IPS DF 19.7 (cell line): ENCODE measurements at regions not wholly inside any gene's neighbourhood (a gene's known extent, or its start where the extent isn't known, plus 50 kb on each side); places are given as distances from the start of the nearest gene placed in this dataset.

Source experiments
- DNase-seq: peaks from one replicate; pipeline ENCODE4 v3.0.0-alpha.2; 2013; ENCODE audit warnings: low read depth, low spot score

DNA sequence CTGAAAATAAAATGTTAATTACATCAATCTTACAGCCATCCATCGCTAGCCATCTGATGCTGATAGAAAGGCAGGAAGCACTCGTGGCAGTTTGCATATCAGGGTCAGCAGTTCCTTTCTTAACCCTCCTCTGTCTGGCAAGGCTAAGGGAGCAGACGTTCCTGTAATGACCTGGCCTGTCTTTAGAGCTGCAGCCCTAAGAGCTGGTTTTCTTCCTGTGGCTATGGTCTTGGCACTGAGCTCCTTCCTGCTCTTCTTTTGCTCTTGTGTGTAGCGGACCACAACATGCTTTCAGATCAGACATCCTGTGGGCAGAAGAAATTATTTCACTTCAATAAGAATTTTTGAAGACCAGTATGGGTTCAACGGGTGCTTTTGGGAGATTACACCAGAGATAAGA lies 170.4 kb downstream of the DAD1 start:
- DNase-seq, result no peak

- DNase-seq, result no peak
Measured at GRCh38 chr14:22417914-22418313, 171.1 kb downstream of the DAD1 start.

DNA sequence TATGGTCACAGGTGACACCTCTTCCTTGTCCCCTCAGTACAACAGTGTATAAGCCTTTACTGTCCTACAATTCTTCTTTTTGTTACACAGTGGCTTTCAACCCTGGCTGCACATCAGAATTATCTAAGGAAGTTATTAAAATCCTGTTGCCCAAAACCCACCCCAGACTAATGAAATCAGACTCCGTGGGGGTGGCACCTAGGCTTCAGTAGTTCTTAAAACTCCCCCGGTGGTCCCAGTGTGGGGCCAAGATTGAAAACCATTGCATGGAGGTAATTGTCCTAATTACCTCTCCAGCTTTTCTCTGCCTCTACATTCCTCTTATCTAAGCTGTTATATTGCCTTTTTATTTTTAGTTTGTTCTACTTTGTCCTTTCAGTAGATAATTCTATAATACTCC lies 172.8 kb downstream of the DAD1 start:
- DNase-seq, result no peak

- no peak for DNase-seq
Measured at GRCh38 chr14:22415605-22415959, 173.4 kb downstream of the DAD1 start.

DNA sequence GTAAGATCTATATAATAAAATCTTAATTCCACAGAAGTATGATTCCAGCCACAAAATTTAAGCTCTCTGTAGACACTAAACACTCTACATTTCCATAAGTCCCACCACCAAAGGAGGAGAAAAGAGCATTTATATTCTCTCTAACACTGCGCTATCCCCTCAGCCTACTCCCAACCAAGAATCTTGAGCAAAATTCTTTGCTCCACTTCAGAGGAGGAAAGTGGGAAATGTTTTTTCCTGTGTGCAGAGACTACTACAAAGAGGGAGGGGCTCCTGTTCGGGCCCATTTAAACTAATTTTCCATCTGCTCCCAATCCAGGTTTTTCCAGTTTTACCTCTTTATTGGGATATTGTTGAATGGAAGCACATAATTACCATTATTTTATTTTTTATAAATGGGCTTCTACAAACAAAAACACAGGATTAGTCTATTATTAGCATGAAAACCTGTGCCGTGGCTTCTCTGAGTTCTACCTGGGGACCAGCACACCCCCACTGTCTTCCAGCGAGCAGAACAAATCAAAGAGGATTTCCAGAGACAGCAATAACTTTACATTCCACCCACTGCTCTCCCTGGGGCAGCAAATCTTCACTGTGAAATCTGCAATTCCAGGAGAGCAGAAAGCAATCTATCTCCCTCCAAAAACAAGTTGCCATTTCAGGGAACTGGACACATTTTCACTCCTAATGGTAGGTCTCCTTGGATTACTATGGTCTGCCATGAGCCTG lies 174.0 kb downstream of the DAD1 start:
- DNase-seq, result no peak

GRCh38 chr14:22412926-22413411 lies 176.1 kb downstream of the DAD1 start:
- DNase-seq, result no peak

DNA sequence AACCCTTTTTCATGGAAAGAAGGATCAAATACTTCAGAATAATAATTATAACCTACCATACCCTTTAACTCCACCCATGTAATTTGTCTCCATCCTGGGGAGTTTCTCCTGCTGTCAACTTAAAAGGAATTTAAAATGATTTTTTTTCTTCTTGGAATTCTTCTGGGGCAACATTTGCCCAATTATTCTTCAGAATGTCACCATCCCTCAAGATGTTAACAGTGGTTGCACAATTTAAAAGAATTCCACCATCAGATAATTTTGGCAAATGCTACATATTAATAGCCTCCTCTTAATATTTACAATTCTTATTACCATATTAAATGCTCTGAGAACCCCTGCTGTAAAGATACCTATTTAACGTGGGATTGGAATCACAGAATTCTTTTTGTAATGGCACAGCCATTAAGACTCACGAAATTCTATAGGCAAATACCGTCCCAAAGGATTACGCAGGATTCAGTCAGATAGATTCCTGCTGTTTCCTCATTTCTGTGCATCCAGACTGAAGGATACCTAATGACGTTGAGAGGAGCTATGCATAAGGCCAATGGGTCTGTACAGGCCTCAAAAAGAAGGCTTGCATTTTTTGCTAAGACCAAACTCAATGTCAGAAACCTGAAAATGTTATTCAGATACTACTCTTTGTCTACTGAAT lies 177.5 kb downstream of the DAD1 start:
- DNase-seq, result no peak

DNA sequence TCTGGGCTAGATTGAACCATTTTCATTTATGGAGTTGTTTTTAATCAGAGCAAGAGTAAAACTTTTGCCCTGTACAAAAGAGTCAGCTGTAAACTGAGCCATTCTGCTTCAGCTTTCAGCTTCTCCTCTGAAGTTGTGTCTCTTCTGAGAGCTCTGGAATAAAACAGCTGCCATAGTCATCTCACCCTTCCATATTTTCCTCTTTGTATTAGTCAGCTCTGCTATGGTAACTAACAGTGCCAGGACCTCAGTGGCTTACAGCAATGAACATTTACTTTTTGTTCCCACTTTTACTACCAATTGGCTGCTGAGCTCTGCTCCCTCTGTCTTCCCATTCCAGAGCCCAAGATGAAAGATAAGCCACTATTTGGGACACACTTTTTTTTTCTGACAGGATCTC lies 178.5 kb downstream of the DAD1 start:
- no peak for DNase-seq

DNA sequence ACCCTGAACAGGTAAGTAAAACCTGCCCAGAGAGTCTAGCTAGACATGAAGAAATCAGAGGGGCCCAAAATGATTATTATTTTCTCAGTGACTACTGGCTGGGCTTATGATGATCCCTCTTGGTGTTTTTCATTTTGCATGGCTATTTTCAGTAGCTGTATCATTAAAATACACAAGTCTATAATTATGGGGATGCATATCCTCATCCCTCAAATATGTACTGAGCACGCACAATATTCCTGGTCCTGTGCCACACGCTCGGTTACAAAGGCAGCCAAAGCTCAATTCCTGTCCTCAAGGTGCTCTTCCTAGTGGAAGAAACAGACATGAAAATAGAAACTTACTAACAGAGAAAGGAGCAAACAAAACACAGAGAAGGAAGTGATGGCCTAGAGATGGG lies 180.0 kb downstream of the DAD1 start:
- no peak for DNase-seq

DNA sequence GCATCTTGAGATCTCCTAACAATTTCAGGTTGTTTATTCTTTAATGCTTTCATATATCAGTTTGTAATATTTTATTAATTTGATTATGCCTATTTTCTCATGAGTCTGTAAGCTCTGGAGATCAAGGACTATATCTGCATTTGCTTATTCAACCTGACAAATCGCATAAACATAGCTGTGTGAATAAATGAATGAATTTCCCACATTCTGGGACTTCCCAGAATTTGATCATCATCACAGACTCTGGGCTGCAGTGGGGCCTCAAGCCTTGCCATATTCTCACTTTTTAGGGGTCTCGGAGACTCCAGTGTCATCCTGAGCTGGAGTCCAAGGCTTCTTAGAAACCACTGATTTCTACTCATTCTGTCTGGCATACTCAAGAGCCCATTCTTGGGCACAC lies 180.5 kb downstream of the DAD1 start:
- no peak for DNase-seq

GRCh38 chr14:22407033-22407432 lies 182.0 kb downstream of the DAD1 start:
- no peak for DNase-seq

GRCh38 chr14:22405201-22405600 lies 183.8 kb downstream of the DAD1 start:
- DNase-seq, result no peak

DNA sequence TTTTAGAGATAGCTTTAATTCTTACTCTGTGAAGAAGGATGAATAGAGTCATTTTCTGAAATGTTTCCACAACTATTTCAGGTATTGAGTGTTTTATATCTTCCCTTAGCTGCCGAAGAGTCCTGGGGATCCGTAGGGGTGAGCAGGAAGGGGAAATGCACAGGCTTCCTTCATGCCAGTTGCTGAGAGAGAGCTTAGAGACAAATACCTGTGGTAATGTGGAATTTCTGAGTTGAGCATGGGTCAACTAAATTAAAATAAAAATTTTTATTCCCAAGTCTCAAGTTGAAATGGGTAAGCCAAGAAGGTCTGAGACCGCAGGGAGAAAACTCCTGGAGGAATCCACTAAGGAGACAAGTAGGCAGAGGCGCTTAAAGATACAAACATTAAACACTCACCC lies 185.7 kb downstream of the DAD1 start:
- DNase-seq, result no peak

DNA sequence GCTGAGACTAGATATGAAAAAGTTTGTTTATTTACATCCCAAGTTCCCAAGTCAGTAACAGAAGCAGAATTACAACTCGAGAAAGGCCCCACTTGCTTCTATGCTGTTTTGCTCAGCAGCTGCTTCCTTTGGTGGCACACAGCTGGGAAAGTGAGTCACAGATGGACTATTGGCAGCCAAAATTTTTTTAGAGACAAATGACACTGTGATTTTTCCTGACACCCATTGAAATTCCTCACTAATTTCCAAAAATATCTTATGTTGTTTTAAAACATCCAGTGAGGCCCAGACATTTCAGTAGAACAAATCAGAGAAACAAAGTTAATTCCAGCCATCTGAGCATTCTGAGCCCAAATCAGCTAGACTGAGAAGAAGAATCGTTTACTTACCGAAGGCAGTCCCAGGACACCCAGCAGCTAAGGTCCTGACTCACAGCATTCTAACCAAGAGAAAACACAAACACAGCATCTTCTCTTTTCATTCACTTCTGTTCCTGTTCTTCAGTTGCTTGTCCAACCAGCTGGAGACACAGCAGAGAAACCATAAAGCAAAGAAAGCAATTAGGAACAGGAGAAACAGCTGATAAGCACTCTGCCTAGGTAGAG lies 188.3 kb downstream of the DAD1 start:
- no peak for DNase-seq

- no peak for DNase-seq
Measured at GRCh38 chr14:22399776-22400175, 189.2 kb downstream of the DAD1 start.

DNA sequence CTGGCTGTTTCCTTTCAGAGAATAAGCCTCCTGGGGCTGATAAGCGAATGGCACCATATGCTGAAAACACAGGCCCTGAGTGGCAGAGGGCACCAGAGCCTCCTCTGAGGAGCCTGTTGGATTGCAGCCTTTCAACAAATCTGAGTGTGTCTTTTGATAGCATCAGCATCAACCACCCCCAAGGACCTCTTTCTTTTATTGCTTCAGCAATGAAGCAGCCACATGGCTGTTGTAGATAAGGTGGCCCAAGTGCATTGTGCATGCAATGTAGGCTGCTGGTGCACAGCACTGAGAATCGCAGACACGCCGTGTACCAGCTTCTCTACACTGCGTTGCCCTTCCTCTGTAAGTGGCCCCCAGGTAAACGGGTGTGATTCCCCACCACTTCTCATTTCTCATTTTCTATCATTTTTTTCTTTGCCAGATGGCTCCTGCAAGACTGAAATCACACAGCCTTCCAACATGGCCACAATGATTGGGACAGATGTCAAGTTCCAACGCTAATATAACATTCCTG lies 191.7 kb downstream of the DAD1 start:
- no peak for DNase-seq

DNA sequence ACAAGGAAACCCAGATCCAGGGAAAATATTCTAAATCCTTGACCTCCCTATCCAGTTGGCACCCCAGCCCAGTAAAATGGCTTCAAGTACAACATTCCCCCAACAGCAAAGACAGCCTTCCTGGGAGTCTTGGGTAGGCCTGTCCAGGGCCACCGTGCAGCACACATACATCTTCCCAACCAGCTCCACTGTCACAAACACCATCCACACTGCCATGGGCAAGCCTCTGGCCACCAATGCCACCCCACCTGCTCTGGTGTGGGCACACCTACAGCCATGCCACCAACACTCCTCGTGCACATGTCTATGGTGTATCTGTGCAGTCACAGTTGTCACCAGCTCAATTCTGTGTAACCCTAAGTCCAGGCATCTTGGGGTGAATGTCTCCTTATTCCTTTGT lies 193.2 kb downstream of the DAD1 start:
- DNase-seq, result no peak

- no peak for DNase-seq
Measured at GRCh38 chr14:22394616-22395015, 194.4 kb downstream of the DAD1 start.

- DNase-seq, result no peak
Measured at GRCh38 chr14:22393796-22394195, 195.2 kb downstream of the DAD1 start.

- peak; percentile 54 for DNase-seq
Measured at GRCh38 chr14:22391908-22392565, 197.0 kb downstream of the DAD1 start.

GRCh38 chr14:22390824-22391461 lies 198.1 kb downstream of the DAD1 start:
- no peak for DNase-seq

- no peak for DNase-seq
Measured at GRCh38 chr14:22390195-22390594, 198.8 kb downstream of the DAD1 start.
